Peyer's patch (tissue), 4 donors: ENCODE measurements at regions not wholly inside any gene's neighbourhood (a gene's known extent, or its start where the extent isn't known, plus 50 kb on each side); places are given as distances from the start of the nearest gene placed in this dataset.

Source experiments
- CTCF ChIP-seq, 6 experiments: fragments of 450-650 bp in 4 of 6; fragments of 200-600 bp in 2 of 6; sonication (generic) in 1 of 6; IDR thresholded peaks; one replicate each; pipeline ENCODE4 v1.5.1; 2017 to 2019; ENCODE audit warnings: antibody characterized with exemption in 6 of 6, mild to moderate bottlenecking in 3 of 6, moderate library complexity in 1 of 6
- POLR2A ChIP-seq, 2 donors: fragments of 450-650 bp; IDR thresholded peaks; one replicate each; pipeline ENCODE4 v1.5.1; 2017; ENCODE audit warnings: antibody characterized with exemption in 2 of 2, mild to moderate bottlenecking in 2 of 2, moderate library complexity in 2 of 2

GRCh38 chr12:74412606-74413230, 124.9 kb upstream of the ATXN7L3B start:
- TF ChIP-seq CTCF (IDR thresholded peaks at IDR 0.05) (peak in 3 of 6 experiments; percentile 29 to 36 (median 31)), POLR2A (IDR thresholded peaks at IDR 0.05) (no peak)
